RCC 7860 (cell line): ENCODE measurements at regions not wholly inside any gene's neighbourhood (a gene's known extent, or its start where the extent isn't known, plus 50 kb on each side); places are given as distances from the start of the nearest gene placed in this dataset.
"Not testable (repeated sequence)": the region's sequence is repeated elsewhere in the genome, so short reads cannot be mapped to it uniquely, and the experiment has no call there.

Source experiments
- DNase-seq: peaks from one replicate; pipeline ENCODE4 v3.0.0-alpha.2; 2015; ENCODE audit warnings: low spot score
- FAIRE-seq: peaks from 2 replicates; lab custom pipeline; 2012; peaks lifted over from hg19 to GRCh38; lab: Jason Lieb, UNC

DNA sequence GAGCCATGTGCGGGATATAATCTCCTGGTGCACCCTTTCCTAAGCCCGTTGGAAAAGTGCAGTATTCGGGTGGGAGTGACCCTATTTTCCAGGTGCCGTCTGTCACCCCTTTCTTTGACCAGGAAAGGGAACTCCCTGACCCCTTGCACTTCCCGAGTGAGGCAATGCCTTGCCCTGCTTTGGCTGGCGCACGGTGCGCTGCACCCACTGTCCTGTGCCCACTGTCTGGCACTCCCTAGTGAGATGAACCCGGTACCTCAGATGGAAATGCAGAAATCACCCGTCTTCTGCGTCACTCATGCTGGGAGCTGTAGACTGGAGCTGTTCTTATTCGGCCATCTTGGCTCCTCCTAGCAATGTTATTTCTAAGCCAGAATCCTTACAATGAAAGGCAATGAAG is 121.1 kb downstream of the TAF11L14 start:
- not testable (repeated sequence) for FAIRE-seq, DNase-seq

DNA sequence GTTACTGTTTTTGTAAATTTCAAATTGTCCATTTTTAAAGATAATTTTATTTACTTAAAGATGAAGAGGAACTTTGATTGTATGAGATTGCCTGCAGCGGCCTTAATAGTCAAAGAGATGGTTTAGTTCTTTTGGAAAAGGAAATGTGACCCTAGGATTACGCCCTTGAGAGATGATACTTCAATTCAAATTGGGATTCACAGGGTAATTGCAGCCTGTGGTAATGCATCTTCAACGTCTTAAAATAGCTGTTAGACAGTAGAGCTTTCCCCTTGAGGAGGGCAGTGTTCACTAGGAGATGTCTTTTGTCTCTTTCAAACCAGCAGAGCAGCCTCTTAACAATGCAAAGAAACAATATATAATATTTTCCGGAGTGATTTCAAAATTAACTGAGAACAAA is 127.1 kb downstream of the TAF11L14 start:
- FAIRE-seq (no peak), DNase-seq (no peak)

DNA sequence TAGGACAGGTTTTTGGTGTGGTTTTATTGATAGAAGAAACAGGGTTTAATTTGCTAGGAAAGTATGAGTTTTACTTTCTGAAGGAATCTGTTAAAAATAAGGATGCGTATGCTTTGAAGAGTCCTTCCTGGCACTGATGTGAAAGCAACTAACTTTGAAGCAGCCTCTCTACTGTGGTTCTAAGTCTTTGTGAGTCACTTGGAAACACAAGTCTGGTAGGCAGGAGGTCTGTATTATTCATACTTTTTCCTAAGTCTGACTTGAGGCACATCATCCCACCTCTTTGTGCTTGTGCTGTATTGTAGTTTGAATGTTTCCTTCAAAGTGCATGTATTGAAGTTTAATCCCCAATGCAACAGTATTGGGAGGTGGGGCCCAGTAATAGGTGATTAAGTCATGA is 129.0 kb downstream of the TAF11L14 start:
- DNase-seq, result no peak
- FAIRE-seq, result no peak

DNA sequence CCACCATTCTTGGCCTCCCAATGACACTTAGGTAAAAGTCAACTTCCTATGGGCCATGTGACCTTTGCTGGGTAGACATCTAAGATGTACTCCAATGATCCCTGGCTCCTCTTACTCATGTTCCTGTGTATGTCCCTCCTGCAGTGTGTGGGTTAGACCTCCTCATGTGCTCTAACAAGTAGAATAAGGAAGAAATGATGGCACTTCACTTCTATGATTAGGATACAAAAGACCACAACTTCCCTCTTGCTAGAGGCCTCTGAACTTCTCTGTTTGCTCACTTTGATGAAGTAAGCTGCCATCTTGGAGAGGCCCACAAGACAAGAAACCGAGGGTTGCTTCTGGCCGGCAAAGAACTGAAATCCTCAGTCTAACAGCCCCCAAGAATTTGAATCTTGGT is 131.8 kb downstream of the TAF11L14 start:
- FAIRE-seq, result no peak

DNA sequence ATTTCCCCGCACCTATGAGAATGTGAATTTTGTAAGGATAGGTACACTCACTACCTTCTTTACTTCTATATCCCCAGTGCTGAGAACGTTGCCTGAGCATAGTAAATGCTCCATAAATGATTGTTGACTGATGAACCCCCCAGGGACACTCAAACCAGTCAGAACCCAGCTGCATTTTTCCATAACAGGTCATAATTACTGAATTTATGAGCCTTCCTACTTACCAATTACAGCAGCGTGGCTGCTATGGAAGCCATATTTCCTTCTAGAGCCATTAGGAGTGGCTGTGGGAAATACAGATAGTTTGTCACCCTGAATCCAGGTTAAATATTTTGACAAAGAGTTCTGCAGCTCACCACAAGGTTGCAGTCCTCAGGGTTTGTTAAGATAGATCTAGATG is 135.0 kb downstream of the TAF11L14 start:
- no peak for FAIRE-seq
- no peak for DNase-seq

More for the DNA sequence above, 131.8 kb downstream of the TAF11L14 start:
- DNase-seq, result no peak

DNA sequence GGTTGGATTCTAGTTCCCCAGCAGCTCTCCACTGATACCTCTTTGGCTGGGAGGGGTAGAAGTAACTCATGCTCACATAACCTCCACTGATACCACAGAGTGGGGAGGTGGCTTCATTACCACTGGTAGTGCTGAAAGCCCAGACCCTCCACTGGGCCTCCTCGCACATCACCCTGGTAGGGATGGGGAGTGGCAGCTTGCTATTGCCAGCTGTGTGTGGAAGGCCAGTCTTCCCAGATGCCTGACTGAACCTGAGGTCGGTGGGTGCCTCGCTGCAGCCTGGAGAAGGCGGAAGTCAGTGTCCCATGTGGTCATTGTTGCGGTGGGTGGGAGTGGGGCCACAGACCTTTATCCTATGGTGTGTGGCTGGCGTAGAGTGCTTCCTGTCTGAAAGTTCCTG is 138.0 kb downstream of the TAF11L14 start:
- no peak for FAIRE-seq
- no peak for DNase-seq

DNA sequence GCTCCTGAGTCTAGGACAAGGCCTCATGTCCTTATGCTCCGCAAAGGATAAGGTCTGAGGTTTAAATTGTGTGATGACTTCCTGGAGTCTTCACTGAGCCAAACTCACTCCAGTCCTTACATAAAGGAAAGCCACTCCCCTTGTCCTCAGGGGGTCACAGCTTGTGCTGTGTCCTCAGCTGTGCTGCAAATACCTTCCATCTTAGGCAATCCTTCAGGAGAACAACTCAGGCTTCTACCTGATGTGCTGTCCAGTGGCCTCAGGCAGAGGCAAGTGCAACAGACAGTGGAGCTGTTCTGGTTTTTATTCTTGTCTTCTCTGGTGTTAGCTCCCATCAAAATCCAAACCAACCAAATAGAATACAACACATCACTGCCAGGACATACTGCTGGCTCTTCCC is 151.5 kb downstream of the TAF11L14 start:
- DNase-seq, result no peak
- no peak for FAIRE-seq

DNA sequence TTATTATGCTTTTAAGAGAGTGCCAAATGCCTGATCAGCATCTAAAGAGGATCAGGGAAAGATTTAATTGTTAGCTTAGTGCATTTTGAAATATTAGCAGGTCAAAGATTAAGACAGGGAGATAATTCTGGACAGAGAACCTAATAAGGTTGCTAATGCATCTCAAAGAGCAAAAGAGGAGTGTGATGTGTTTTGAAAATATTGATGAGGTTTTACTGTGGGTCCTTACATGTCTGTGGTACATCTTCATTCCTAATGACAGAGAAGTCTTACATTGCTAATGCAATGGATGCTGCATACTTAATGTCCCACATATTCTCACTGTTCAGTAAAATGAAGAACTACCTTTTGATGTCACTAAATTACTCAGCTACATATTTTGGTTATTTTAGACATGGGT is 154.1 kb downstream of the TAF11L14 start:
- FAIRE-seq (no peak), DNase-seq (no peak)

DNA sequence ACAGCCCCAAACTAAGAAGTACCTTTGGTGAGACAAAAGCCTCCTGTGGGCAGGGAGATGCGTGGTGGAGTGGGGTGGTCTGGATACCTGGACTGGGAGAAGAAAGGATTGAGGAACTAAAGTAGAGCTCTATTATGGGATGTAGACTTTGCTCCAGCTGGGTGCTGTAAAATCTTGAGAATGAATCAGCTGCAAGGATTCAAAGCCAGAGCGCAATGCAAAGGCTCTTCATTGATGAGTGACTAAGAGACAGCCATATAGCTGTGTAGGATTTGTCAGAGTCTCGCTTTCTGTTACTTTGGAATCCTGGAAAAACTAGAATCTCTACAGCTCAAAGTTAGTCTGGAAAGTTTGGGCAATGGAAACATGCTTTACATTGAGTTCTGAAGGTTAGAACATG is 159.9 kb downstream of the TAF11L14 start:
- FAIRE-seq, result no peak

DNA sequence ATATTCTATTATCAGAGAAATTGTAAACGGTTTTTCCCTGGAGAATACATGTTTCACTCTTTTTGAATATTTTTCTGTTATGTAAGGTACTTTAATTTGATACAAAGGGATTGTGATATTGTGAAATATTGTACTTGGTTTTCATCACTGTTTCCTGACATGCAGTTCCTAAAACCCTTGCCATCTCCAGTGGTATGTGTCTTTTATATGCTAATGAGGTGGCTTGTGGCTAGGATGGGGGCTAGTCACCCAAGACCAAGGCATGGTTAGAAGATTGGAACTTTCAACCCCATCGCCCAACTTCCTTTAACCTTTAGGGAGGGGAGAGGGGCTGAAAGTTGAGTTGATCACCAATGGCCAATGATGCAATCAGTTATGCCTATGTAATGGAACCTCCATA is 160.6 kb downstream of the TAF11L14 start:
- no peak for DNase-seq
- FAIRE-seq, result no peak

More for the DNA sequence above, 159.9 kb downstream of the TAF11L14 start:
- DNase-seq, result no peak

DNA sequence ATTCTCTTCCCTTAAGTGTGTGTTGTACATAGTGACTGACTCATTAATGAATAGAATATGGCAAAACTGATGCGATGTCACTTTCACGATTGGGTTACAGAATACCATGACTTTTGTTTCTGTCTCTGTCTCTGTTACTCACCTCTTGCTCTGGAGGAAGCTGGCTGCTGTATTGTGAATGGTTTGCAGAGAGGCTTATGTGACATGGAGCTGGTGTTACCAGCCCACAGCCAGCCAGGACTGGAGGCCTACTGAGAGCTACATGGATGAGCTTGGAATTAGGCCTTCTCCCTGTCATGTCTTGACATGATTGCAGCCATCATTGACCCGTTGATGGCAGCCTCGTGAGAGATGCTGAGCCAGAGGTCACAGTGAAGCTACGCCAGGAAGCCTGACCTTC is 161.9 kb downstream of the TAF11L14 start:
- no peak for FAIRE-seq

DNA sequence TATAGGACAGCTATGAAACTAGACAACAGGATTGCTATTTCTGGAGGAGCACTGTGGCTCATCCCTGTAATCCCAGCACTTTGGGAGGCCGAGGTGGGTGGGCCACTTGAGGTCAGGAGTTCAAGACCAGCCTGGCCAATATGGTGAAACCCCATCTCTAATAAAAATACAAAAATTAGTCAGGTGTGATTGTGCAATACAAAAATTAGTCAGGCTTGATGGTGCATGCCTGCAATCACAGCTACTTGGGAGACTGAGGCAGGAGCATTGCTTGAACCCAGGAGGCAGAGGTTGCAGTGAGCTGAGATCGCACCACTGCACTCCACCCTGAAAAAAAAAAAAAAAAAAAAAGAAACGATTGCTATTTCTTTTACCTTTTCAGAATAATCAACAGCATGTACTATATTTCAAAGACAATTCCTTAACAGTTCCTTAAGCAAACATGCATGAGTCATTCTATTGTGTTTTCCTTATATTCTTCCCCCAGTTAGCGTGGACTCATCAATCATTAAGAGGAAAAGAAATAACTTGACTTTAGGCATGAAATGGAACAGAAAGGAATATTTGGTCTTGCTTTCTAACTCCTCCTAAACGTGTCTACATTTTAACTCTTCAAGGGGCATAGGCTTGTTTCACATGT is 162.6 kb downstream of the TAF11L14 start:
- DNase-seq (no peak), FAIRE-seq (no peak)

More for the DNA sequence above, 161.9 kb downstream of the TAF11L14 start:
- no peak for DNase-seq

DNA sequence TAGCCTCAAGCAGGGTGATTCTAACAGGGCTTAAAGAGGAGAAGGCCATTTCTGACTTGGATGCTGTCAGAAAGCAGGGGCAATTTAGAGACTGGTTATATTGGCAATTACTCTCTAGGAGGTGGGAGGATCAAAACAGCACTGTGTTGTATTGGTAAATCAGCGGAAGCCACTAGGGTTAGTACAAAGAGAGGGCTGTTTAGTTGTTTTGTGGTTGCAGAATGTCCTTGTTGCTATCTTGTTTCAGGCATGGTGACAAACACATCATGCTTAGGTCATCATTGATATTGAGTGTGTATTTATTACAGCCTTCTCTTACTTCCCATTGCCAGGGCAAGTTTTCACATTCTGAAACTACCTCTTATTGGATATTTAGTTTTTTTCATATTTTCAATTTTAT is 165.3 kb downstream of the TAF11L14 start:
- DNase-seq (no peak), FAIRE-seq (no peak)

DNA sequence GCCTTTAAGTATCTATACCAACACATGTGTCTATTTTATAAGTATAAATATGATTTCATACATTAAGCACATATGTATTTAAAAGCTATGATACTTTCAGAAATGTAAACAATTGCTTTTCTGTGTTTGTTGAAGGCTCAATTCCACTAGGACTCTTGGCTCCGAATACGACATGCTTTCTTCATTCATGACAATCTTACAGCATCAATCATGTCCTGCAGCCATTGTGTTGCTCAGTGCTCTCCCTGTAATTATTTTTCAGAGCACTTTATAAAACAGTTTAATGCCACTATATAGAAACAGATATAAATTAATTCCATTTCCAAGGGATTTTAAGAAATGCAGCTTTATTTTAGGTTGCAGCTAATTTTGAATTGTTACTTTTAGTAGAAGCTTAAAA is 167.3 kb downstream of the TAF11L14 start:
- no peak for DNase-seq
- no peak for FAIRE-seq

DNA sequence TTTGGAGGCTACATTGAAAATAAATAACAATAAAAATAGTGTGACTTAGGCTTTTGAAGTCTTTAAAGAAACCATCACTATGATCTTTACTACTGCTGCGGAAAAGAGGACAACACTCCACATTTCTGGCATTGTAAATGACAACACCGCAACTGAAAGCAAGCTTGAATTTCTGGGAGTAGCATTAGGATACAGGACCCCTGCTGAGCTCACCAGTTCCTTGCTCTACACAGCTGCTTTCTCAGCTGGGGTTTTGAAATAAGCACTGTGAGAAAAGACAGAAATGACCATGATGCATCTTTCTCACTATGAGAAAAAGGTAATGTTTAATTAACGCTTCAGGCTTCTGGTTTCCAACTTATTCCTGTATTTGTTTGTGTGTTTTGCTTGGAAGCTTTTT is 168.0 kb downstream of the TAF11L14 start:
- DNase-seq (no peak), FAIRE-seq (no peak)

DNA sequence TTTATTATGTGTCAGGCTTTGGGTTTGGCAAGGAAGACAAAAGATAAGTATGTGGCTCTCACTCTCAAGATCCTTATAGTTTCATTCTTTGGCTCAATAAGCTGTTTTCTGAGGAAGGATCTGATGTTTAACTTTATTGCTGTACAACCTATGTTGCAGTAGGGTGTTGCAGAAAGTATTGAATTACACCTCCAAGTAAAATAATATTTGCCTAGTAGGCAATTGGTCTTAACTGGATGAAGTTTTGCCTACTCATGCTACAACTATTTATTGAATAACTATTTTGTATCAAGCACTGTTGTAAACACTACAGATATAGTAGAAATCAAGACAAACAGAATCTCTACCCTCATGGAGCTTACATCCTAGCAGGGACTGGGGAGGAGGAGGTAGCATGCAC is 169.7 kb downstream of the TAF11L14 start:
- DNase-seq (no peak), FAIRE-seq (no peak)

DNA sequence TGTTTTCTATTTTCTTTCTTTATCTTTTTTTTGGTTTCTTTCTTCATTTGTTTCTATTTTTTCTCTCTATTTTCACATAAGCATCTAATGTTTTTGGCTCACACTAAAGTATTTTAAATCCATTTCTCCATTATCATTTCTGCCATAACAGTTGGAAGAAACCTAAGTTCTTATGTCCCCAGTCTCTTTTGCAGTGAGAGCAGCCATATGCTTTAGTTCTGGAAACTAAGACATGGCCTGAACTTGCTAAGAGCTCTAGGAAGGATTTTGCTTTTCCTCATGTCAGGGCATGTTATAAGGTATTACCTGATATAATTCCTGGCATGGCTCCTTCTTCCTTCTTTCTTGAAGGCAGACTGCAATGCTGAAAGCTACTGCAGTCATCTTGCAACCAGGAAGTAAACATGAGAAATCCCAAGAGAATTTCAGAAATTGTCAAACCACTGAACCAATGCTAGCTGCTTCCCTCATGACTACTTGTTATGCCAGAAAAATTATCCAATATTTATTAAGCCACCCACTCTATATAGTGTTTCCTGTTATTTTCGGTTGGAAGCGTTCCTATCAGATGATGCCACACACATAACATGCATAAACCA is 171.1 kb downstream of the TAF11L14 start:
- FAIRE-seq, result no peak
- DNase-seq, result no peak

DNA sequence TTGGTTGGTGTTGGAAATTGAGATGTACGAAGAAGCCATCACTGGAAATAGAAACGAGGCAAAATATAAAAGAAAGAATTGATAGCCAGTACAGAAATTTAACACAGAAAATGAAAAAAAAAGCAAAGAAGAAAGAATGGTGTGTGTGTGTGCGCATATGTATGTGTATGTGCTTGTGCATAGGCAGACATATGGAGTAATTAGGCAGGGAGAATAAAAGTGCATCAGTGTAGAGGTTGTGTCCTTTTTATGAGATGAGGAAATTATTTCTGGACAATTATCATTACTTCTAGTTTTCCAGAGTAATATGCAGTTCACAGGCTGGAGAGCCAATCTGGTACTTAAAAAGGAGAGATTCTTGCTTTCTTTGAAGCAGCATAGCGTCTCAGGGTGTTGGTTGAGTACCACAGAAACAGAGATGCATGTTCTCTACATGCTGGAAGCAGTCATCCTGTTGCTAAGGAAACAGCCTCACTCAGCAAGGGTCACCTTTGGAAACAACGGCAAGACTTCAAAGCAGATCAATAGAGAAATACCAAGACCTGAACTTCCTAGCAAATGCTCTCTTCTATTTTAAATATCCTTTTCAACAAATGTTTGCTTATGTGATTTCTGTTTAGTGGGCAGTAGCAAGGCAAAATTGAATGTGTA is 172.7 kb downstream of the TAF11L14 start:
- DNase-seq, result no peak
- FAIRE-seq, result no peak

DNA sequence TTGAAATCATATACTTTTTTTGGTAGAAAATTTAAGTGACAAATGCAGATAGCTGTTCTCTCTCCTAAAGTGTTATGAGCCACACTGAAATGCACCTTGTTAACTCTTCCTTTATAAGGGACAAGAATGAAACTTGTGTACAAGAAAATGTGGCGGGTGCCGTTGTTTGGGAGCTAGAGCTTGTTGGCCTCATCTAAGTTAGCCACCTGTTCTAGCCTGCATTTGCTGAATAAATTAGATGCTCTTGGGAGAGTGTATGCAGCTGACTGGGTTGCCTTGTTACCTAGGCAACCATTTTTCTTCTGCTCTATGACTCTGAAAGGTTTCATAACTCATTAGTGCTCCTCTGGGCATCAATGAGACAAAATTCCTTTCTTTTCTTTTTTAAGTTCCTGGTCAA is 174.3 kb downstream of the TAF11L14 start:
- DNase-seq (no peak), FAIRE-seq (no peak)

DNA sequence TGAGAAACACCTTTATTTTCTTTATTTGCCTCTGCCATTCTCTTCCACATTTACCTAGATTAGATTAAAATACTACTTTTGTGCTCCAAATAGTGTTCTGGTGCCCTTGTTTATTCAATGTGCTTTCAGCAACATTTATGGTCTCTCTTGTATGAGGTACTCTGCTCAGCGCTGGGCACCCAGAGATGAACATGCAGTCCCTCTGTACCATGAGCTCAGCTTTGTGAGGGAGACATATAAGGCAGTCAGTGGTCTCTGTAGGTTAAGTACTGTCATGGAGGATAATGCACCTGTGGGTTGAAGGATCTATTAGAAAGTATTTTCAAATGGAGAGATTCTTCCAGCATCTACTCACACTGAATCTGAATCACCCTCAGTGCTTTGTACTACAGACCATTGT is 176.5 kb downstream of the TAF11L14 start:
- DNase-seq (no peak), FAIRE-seq (no peak)

DNA sequence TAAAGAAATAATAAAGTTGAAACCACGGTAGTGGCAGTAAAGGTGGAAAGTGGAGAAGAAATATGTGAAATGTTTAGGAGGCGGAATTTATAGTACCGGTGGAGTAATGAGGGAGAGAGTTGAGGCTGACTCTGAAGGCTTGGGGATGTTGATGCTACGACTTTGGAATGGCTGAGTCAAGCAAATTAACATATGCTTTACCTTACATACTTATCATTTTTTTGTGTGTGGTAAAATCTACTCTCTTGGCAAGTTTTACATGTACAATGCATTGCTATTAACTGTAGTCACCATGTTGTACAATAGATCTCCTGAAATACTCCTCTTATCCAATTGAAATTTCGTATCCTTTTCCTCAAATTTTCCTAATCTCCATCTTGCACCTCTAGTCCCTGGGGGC is 179.0 kb downstream of the TAF11L14 start:
- FAIRE-seq (no peak), DNase-seq (no peak)

DNA sequence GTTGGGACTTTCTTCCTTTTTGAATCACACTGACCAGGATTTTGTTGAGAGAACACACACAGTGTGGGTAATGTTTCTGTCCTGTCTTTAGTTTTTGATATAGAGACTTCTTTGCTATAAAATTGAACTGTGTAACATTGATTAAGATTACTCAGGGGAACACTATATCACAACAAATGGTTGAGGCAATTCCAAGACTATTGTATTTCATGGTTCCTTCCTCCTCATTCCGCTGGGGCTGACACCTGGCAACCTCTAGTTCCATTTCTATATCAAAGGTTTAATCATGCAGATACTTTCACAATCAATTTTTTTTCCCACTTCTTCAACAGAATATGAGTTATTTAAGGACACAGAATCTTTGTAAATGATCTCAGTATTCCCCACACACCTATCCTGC is 182.2 kb downstream of the TAF11L14 start:
- no peak for DNase-seq
- no peak for FAIRE-seq
